GM21367 (cell line): ENCODE measurements at regions not wholly inside any gene's neighbourhood (a gene's known extent, or its start where the extent isn't known, plus 50 kb on each side); places are given as distances from the start of the nearest gene placed in this dataset.
"Not testable (repeated sequence)": the region's sequence is repeated elsewhere in the genome, so short reads cannot be mapped to it uniquely, and the experiment has no call there.

Experiments
- ATAC-seq: cut with Tn5 transposase; IDR thresholded peaks from one replicate; pipeline ENCODE4 v1.9.1; 2021; ENCODE audit not compliant: unreplicated experiment

GRCh38 chr13:59425211-59425741 is 738.5 kb downstream of the DIAPH3 start:
- no peak for ATAC-seq

- no peak for ATAC-seq
Measured at GRCh38 chr13:59435024-59435423, 728.7 kb downstream of the DIAPH3 start.

GRCh38 chr13:59437544-59438301 is 726.0 kb downstream of the DIAPH3 start:
- no peak for ATAC-seq

- no peak for ATAC-seq
Measured at GRCh38 chr13:59439776-59440428, 723.8 kb downstream of the DIAPH3 start.

GRCh38 chr13:59441068-59441467 is 722.7 kb downstream of the DIAPH3 start:
- ATAC-seq = not testable (repeated sequence)

DNA sequence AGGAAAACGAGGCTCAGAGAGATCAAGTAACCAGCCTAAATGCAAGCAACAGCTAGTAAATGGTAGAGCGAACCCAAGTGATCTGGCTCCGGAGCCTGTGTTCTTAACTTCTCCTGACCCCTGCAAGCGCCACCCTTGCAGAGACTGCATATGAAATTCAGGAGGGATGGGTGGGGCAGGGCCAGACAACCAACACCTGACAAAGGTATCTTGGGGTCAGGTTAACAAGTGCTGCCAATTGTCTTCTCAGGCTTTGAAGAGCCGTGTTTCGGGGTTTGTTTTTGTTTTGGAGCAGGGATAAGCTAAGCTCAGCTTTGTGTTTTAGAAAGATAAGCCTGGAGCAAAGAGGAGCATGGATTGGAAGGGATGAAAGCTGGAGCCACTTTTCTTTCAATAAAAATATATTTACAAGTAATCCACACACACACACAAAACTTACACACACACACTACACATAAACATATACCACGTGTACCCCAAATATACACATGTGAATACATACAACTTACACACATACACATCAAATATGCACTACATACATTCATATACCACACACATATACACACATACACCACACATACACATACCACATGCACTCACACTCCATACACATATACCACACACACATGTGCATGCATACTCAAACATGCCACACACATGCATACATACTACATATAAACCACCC is 722.0 kb downstream of the DIAPH3 start:
- ATAC-seq = no peak

DNA sequence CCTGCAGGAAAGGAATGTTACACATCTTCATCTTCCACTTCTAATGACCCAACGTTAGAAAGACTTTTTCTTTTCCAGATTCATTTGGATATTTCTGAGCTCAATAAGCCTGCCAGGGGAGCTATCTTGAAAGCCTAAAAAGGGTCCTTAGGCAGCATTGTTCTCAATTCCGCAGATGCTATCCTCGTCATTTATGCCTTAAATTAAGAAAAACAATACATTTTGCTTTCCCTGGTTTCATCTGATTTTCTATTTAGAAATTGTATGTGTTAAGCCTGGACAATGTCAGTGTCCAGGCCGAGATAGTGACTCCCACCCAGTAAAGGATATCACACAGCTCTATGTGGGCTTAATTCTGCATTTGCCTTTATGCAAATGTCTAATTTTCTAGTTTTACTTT is 721.3 kb downstream of the DIAPH3 start:
- ATAC-seq = no peak

DNA sequence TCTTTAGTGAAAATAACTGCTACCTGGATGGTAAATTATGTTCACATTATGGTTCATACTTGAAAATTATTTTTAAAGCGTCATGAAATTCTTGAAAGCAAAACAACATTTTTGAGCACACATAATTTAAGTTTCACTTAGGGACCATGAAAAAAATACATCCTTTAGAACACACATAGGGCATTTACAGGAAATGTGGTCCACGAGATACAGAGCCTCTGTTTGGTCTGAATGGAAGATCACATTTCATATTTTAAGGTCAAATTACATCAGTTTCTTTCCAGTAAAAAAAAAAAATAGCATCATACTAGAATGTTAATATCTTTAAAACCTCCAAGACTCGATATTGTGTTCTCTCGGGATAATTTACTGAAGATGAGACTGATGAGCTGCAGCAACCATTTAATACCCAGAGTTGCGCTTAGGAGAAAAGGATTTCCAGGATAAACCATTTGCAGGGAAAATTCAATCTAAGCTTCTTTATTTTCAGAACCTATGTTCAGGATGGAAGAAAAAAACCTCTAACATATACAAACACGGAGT is 720.7 kb downstream of the DIAPH3 start:
- ATAC-seq = no peak

DNA sequence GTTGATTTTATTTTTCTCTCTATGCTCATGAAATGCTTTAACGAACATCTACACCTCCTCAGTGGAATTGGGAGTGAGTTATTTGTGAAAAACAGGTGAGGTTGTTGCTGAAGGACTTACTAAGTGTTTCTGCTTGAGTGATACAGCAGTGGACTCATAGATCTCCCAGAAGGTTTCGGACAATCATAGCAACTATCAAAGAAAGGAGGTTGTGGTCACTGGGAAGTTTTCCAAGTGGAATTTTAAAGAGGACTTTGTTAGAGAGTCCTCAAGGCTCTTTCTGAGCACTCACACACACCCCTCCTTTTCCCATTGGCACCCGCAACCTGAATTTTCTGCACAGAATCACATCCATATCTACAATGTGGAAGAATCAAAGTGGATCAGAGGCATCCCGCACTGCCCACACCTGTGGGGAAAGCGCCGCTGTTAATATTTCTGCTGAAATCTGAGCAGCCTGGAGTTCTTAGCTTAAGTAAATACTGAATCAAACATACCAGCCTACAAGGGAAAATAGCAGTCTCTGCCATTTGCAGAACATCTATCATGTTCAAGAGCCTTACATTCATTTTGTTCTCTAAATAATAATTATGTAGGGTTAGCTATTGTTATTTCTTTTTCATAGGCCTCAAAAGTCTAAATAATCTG is 719.4 kb downstream of the DIAPH3 start:
- no peak for ATAC-seq

DNA sequence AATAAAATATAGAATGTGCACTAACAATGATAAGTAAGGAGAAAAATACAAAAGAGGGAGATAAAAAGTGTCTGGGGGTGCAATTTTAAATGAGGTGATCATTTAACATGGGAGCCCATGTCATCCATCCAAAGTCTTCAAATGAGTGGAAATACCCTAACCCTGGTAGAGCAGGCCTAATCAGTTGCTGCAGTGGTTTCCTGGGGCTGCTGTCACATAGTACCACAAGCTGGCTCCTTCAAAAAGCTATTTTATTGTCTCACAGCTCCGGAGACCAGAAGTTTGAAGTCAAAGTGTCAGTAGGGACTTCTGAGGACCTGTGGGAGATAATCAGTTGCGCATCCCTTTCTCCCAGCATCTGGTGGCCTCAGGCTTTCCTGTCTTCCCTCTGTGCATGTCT is 717.9 kb downstream of the DIAPH3 start:
- no peak for ATAC-seq

DNA sequence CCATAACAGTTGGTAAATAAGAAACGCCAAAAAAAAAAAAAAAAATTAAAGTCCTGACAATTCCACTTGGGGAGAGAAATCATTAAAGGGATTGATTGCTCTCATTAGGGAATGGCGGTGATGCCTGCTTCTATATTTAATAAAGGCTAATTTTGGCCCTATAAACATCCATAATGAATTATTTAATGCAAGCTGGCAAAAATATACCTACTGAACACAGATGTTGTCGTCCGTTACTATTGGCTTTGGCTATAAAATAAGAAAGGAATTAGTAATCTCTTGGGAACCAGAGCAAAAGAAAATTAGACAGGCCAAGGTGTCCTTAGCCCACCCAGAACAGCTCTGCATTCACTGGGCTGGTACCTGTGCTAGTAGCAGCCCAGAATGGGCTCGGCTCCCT is 717.3 kb downstream of the DIAPH3 start:
- no peak for ATAC-seq

- ATAC-seq = no peak
Measured at GRCh38 chr13:59447031-59447430, 716.7 kb downstream of the DIAPH3 start.

DNA sequence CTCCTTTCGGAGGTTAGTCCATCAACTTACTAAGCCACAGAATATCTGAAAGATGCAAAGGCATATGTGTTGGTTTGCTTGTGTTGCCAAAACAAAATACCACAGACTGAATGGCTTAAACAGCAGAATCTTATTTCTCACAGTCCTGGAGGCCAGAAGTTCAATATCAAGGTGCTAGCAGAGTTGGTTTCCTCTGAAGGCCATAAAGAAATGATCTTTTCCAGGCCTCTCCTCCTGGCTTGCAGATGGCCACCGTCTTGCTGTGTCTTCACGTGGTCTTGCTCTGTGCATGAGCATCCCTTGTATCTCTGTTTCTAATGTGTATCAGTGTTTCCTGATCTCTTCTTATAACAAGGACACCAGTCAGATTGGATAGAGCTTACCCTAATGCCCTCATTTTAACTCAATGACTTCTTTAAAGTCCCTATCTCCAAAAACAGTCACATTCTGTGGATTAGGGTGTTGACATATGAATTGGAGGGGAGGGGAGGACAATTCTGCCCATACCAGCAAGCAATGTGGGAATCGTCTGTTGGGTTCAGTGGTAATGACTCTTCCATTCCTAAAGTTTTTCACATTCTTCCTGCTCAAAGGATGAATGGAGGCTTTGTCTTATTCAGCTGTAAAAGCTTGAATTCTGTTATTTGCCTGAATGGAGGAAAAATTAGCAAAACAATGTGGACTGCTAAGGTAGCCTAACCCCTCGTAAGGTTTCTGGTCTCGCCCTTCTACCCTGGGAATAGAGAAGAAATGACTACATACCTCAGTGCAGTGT is 715.7 kb downstream of the DIAPH3 start:
- ATAC-seq = no peak

GRCh38 chr13:59449750-59450149 is 714.0 kb downstream of the DIAPH3 start:
- no peak for ATAC-seq

- no peak for ATAC-seq
Measured at GRCh38 chr13:59450229-59450628, 713.5 kb downstream of the DIAPH3 start.

- no peak for ATAC-seq
Measured at GRCh38 chr13:59451236-59451635, 712.5 kb downstream of the DIAPH3 start.

DNA sequence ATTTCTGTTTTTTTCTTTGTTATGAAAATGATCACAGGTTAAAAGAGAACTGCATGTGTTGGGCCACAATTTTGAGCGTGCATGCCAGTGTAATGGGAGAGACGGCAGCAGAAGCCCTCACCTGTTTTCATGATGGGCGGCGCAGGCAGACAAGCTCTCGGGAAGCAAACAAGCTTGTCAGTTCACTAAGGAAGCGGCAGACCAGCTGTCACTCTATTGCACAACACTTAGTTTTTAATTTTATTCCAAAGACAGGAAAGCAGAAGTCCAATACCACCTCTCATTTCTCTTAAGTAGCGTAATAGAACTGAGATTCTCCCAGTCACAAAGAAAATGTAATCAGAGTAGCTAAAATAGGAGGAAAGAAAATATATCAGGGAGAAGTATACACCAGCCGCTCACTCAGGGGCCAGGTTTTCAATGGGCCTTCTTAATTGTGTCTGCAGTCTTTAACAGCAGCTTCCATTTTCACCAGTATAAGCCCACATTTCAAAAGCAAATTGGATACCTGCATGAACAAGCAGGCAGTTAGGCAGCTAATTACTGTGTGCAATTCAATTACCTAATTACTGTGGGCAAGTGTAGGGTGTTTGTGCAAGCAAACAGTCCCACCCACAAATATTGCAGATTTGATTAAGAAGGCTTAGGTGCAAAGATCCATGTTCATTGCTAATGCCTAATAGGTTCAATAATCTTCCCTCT is 711.4 kb downstream of the DIAPH3 start:
- no peak for ATAC-seq

DNA sequence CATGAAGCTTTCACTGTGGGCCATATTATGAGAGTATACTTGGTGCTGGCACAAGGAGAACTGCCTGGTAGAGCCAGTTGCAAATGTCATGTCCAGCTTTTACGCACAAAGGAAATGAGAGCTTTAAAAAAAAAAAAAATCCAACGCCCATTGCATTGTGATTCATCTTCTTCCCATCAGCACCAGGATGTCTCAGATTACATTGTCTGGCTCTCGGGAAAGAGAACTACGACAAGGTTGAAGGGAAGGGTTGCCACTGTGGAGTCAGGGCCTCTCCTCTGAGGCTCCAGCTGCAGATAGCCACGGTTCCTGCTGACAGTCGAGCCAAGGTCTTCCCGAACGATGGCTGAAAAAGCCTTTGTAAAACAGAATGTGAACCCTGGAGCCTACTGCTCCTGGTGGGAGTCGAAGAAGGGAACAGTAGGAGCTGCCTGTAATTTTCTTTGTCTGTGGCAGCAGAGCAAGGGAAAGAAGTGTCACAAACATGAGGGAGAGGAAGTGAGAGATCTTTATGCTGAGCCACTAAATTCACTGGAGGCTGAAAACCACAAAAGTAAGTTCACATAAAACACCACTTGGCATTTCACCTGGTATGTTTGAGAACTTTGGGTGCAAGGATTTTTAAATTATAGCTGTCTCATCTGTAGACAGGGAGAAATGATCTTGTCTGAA is 704.7 kb downstream of the DIAPH3 start:
- ATAC-seq = no peak

DNA sequence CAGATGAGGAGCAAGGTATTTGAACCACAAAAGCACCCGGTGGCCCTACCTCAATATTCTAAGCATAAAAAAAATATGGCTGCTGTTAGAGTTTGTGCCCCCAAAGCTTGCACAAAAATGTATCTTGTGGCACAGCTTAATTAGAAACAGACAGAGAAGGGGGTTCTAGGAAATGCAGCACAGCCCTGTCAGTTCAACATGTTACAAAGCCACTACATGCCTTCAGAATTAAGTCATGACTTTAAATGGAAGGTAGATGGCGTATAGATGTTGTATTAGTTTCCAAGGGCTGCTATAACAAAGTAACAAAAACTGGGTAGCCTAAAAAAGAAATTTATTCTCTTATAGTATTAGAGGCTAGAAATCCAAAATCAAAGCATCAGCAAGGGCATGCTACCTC is 703.8 kb downstream of the DIAPH3 start:
- ATAC-seq = no peak
